HG03520 (cell line): ENCODE measurements at regions not wholly inside any gene's neighbourhood (a gene's known extent, or its start where the extent isn't known, plus 50 kb on each side); places are given as distances from the start of the nearest gene placed in this dataset.
A peak's percentile ranks its signal among the peaks of the same experiment; 100 is the strongest.

Experiments used
- ATAC-seq: cut with Tn5 transposase; IDR thresholded peaks from one replicate; pipeline ENCODE4 v1.9.1; 2021; ENCODE audit warnings: mild to moderate bottlenecking, moderate library complexity; ENCODE audit not compliant: unreplicated experiment

GRCh38 chr6:104579310-104579863 lies 280.3 kb downstream of the HACE1 start:
- ATAC-seq = no peak

DNA sequence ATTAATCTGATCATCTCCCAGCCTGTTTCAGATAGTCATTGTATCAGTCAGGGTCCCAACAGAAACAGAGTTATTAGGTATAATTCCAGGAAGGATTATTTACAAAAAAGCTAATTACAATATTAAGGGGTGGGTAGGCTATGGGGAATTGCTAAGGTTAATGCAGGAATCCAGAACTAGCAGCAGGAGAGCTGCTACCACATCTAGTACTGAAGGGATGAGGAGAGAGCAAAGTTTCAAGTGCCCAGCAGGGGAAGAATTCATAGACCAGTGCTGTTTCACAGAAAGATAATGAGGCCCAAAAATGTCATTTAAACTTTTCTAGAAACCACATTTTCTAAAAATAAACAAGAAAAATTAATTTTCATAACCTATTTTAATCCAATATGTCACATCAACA lies 284.2 kb downstream of the HACE1 start:
- ATAC-seq = no peak

GRCh38 chr6:104574135-104574750 lies 285.5 kb downstream of the HACE1 start:
- ATAC-seq = no peak

- no peak for ATAC-seq
These were observed 286.4 kb downstream of the HACE1 start for GRCh38 chr6:104573350-104573749.

- ATAC-seq = no peak
These were observed 286.8 kb downstream of the HACE1 start for GRCh38 chr6:104572901-104573300.

GRCh38 chr6:104566411-104566810 lies 293.3 kb downstream of the HACE1 start:
- no peak for ATAC-seq

- no peak for ATAC-seq
These were observed 296.4 kb downstream of the HACE1 start for GRCh38 chr6:104563306-104563705.

DNA sequence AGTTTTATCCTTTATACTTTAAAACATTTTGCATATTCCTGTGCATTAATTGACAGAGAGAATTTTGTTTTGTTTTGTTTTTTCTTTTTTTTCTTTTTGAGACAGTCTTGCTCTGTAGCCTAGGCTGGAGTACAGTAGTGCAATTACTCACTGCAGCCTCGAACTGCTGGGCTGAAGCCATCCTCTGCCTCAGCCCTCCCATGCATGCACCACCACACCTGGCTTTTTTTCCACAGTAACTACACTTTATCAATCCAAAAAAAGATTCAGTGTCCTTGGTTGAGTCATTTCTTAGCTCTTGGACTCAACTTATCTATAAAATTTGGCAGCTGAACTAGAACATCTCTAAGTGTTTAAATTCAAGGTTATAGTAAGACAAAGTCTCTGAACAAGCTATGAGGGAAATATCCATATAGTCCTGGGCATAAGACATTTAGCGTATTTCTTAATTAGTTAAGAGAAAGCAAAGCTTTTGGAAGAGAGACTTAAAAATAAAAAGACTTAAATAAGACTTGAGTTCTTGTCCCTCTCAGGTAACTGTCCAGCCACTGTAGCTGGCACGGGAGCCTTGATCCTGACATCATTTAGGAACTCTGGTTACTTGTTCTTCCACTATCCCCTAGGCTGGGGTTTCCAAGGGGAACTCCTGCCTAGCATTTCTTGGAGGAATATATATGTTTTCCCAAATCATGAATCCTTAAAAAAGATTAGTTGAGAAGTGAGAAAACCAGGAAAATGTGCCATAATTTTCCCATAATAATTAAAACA lies 300.1 kb downstream of the HACE1 start:
- ATAC-seq = no peak

GRCh38 chr6:104558746-104559145 lies 301.0 kb downstream of the HACE1 start:
- no peak for ATAC-seq

- ATAC-seq = no peak
These were observed 311.4 kb downstream of the HACE1 start for GRCh38 chr6:104548297-104548696.

DNA sequence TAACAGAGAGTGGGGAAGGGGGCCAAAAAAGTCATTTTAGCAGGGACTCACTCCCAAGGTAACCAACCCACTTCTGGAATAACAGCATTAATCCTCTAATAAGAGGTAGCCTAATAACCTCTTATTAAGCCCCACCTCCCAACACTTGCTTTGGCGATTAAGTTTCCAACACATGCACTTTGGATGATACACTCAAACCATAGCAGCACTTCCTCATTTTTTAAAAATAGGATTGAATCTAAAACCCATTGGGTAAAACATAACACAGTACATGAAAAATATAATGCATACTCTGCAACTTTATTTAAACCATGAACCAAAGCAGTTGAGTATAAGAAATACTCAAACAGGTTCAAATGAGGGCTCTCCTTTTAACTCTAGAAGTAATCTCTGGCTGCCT lies 318.3 kb downstream of the HACE1 start:
- no peak for ATAC-seq

DNA sequence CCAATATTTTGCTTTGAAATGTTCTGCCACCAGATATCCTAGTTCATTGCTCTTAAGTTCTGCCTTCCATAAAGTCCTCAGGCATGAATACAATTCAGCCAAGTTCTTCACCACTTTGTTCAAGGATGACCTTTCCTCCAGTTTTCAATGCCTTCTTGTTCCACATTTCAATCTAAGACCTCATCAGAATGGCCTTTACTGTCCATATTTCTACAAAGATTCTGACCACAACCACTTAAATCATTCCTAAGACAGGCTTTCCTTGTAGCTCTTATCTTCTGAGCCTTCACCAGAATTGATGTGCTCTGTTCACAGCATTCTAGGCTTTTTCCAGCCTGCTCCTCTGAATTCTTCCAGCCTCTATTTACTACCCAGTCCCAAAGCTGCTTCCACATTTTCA lies 319.0 kb downstream of the HACE1 start:
- ATAC-seq = no peak

GRCh38 chr6:104539173-104539572 lies 320.5 kb downstream of the HACE1 start:
- no peak for ATAC-seq

DNA sequence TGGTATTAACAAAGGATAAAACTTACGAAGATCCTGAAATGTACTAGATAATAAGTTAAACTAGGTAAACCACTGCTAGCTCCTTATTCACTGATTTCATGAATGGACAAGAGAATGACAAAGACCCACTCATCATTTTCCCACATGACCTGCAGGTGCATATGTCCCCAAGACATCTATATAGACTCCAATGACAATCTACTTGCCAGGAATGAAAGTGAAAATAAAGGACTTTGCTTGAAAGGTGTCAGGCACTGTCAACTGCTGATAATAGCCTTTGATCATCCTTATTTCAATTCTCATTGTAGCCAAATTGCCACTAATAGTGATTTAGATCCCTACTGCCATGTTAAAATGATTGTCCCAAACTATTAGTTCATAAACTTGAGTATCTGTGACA lies 321.8 kb downstream of the HACE1 start:
- no peak for ATAC-seq

DNA sequence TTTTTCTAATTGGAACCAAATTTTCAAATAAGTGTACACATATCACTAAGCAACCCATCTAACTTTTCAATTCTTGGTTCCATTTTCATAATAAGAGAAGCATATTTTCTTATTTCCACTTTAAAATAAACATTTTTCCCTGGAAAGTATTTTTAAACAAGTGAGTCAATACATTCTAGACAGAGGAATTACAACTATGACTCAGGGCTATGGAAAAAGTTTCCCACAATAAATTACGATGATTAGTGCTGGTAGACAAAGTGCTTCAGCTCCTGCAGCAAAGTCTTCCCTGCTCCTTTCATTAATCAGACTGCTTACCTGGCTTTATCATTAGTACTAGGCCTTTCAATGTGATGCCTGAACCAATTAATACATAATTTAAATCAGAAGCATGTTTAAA lies 322.5 kb downstream of the HACE1 start:
- no peak for ATAC-seq

DNA sequence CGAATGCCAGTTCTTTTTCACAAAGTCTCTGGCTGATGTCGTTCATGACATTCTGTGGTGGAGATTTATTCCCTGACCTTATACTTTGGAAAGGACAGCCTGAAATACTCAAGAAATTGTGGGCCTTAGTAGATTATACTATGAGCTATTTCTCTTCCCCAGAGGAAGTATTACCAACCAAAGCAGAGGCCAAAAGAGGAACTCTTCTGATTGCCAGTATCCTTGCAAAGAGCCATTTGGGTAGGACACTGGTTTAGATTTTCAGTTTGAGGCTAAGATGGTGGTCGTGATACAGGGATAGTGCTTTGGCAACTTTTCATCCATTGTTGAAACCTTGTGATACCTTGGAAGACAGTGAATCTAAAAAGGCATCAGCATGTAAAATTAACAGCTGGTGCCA lies 327.3 kb downstream of the HACE1 start:
- no peak for ATAC-seq

DNA sequence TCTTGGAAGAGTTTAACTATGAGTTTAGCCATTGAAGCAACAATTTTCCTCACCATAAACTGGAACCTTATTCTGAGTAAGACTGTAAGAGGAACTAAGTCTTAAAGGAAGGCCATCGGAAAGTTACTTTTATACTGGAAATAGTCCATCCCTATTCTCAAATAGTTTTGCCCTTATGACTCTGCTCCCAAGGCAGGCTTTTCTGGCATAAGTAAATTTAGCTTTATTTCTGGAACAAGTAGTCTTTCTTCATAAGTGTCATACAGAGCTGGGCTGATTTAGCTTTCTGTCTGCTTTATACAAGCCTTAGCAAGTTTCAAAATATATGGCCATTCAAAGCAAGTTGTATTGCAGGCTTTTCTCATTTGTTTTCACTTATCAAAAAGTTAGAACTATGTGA lies 328.1 kb downstream of the HACE1 start:
- no peak for ATAC-seq

DNA sequence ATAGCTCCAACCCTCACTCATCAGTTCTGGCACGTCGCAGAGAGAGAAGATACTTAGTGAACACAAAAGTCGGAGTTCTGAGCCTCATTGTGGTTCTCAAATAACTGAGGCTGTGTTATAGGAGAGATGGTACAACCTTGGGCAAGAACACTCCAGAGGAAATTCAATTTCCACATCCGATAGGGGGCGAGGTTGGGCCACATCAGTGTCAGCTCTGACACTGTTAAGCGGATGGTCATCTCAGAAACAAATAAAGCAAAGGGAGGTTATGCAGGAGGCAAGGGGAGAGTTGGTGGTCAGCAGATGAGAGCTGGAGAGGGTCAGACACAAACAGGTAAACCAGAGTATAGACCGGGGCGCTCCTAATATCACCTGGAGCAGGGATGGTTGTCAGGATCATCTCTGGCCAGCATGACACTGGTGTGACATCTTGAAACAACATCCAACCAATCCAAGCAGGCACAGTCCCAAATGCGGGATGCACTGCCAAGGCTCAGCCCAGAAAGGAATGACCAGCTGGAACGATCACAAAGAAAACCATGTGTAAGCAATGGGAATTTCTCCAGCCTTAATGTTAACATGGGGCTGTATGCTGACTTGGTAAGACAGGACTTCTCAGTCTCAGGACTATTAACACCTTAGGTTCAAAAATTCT lies 331.8 kb downstream of the HACE1 start:
- no peak for ATAC-seq

DNA sequence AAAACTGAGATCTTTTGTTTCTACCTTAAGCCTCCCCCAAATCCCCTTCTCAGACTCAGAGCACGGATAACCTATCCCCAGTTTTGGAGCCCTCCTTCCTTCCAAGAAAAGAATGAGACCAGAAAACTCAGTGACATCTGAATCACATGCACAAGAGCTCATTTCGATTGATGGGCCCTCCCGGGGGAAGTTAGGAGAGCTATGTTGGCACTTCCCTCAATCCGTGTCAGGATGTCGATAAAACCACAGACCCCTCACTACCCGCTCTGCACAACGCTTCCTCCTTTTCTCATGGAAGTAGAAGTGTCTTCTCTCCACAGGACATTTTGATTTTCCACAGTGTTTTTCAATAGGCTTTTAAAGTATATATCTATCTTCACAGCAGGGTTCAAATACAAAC lies 332.4 kb downstream of the HACE1 start:
- no peak for ATAC-seq

DNA sequence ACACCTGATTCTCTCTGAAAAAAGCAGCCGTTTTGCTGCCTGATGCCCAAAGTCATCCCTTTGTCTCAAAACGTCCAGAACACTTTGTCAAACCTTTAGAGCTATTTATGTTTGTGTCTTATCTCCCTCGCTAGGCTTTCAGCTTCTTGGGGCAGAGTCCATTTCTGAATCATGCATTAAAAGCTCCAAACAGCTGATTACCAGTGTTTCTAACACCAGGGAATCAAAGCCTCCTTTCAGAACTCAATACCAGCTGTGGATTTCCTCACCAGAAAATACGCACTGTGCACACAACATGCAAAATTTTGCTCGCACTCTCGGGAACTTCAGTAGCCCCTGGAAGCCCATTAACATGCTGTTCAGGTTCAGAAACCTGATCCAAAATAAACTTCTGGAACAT lies 333.3 kb downstream of the HACE1 start:
- ATAC-seq = no peak

GRCh38 chr6:104525677-104526322 lies 333.9 kb downstream of the HACE1 start:
- peak; percentile 98 for ATAC-seq
